HCT116 (cell line): ENCODE measurements at regions not wholly inside any gene's neighbourhood (a gene's known extent, or its start where the extent isn't known, plus 50 kb on each side); places are given as distances from the start of the nearest gene placed in this dataset.

Source experiments
- ATAC-seq: fragments of 200-7000 bp; cut with Tn5 transposase; 2 replicates; pipeline ENCODE4 v1.9.1; 2020; ENCODE audit warnings: mild to moderate bottlenecking, moderate library complexity
- BruUV-seq: library from RNA; stranded (reverse); fragments of 400-500 nt; replicated peaks from 2 replicates; lab custom pipeline; 2021; lab: Mats Ljungman, UMichigan
- CTCF ChIA-PET: fragments of 300-600 bp; sonication (Branson Sonifier 250); formaldehyde crosslinking; loops from one replicate; lab custom pipeline; 2021; ENCODE audit warnings: antibody characterized with exemption; lab: Charles Lee
- POLR2A ChIA-PET: fragments of 300-600, 350-600 bp; sonication (Branson Sonifier 250); formaldehyde crosslinking; loops from one replicate; lab custom pipeline; 2021; ENCODE audit warnings: antibody characterized with exemption; lab: Charles Lee
- RAD21 ChIA-PET, 2 experiments: fragments of 300-600 bp; sonication (Branson Sonifier 250); formaldehyde crosslinking; loops; one replicate each; lab custom pipeline; 2023; ENCODE audit warnings: low total read pairs in 2 of 2; ENCODE audit not compliant: uncharacterized antibody in 2 of 2, unreplicated experiment in 2 of 2, low non-redundant PET in 1 of 2; lab: Charles Lee
- DNase-seq: peaks from one replicate; pipeline ENCODE4 v3.0.0-alpha.2; 2010; ENCODE audit warnings: low read depth, low spot score
- H2AFZ ChIP-seq: fragments of 200-600 bp; shearing (Covaris generic), sonication (generic); 2 replicates; pipeline ENCODE4 v1.6.1; 2017; ENCODE audit warnings: low read depth, mixed run types, mixed read lengths, antibody characterized with exemption, low read length; ENCODE audit not compliant: poor library complexity, severe bottlenecking
- H3K27ac ChIP-seq: 2 replicates; pipeline ENCODE4 v1.5.1; 2012; ENCODE audit warnings: low read depth, low read length
- H3K27me3 ChIP-seq: fragments of 200-600 bp; sonication (generic); 2 replicates; pipeline ENCODE4 v1.6.1; 2016; ENCODE audit warnings: mixed run types, low read length, mixed read lengths; ENCODE audit not compliant: insufficient read depth
- H3K36me3 ChIP-seq, 2 experiments: fragments of 200-500 bp in 1 of 2; fragments of 200-600 bp in 1 of 2; sonication (Bioruptor generic) in 1 of 2; sonication (generic) in 1 of 2; 2 replicates each; pipeline versions ENCODE4 v1.5.1 to v1.6.1; 2014 to 2016; ENCODE audit warnings: low read length in 2 of 2, inconsistent platforms in 1 of 2, mixed read lengths in 1 of 2, mixed run types in 1 of 2; ENCODE audit not compliant: insufficient read depth in 2 of 2, control insufficient read depth in 1 of 2
- H3K4me1 ChIP-seq, 2 experiments: fragments of 200-600 bp in 1 of 2; sonication (generic) in 1 of 2; 2 replicates each; pipeline versions ENCODE4 v1.5.1 to v1.6.1; 2012 to 2017; ENCODE audit warnings: low read length in 2 of 2, inconsistent platforms in 1 of 2, mild to moderate bottlenecking in 1 of 2, mixed read lengths in 1 of 2, mixed run types in 1 of 2, moderate library complexity in 1 of 2; ENCODE audit not compliant: insufficient read depth in 2 of 2, control insufficient read depth in 1 of 2
- H3K4me2 ChIP-seq: fragments of 200-600 bp; sonication (generic); 2 replicates; pipeline ENCODE4 v1.6.1; 2017; ENCODE audit warnings: mixed run types, low read length, mixed read lengths
- H3K4me3 ChIP-seq, 2 experiments: fragments of 200-600 bp in 1 of 2; sonication (generic) in 1 of 2; replicated peaks in 1 of 2; 2 replicates each; pipeline ENCODE4 v1.5.1; 2011 to 2016; ENCODE audit warnings: low read length in 2 of 2, control low read depth in 1 of 2, low read depth in 1 of 2, mild to moderate bottlenecking in 1 of 2, mixed read lengths in 1 of 2, mixed run types in 1 of 2
- H3K79me2 ChIP-seq: fragments of 200-600 bp; sonication (generic); 2 replicates; pipeline ENCODE4 v1.6.1; 2017; ENCODE audit warnings: mild to moderate bottlenecking, mixed run types, low read length, moderate library complexity, mixed read lengths; ENCODE audit not compliant: insufficient read depth
- H3K9ac ChIP-seq: fragments of 200-600 bp; sonication (generic); 2 replicates; pipeline ENCODE4 v1.6.1; 2016; ENCODE audit warnings: low read length, mixed read lengths
- H3K9me2 ChIP-seq: fragments of 200-600 bp; sonication (generic), shearing (Covaris generic); 2 replicates; pipeline ENCODE4 v1.6.1; 2017; ENCODE audit warnings: mixed run types, mild to moderate bottlenecking, moderate library complexity; ENCODE audit not compliant: insufficient read depth
- H3K9me3 ChIP-seq, 2 experiments: fragments of 200-500 bp in 1 of 2; fragments of 200-600 bp in 1 of 2; sonication (Bioruptor generic) in 1 of 2; sonication (generic) in 1 of 2; 2 replicates each; pipeline ENCODE4 v1.6.1; 2014 to 2017; ENCODE audit warnings: low read length in 2 of 2, mixed read lengths in 2 of 2, inconsistent platforms in 1 of 2, low read depth in 1 of 2, mild to moderate bottlenecking in 1 of 2, mixed run types in 1 of 2, moderate library complexity in 1 of 2; ENCODE audit not compliant: control insufficient read depth in 1 of 2, insufficient read depth in 1 of 2
- H4K20me1 ChIP-seq: fragments of 200-600 bp; sonication (generic), shearing (Covaris generic); 2 replicates; pipeline ENCODE4 v1.6.1; 2017; ENCODE audit warnings: mixed run types, mild to moderate bottlenecking, moderate library complexity; ENCODE audit not compliant: insufficient read depth
- CEBPB ChIP-seq: IDR thresholded peaks from 2 replicates; pipeline ENCODE4 v1.6.1; 2012; ENCODE audit warnings: low read depth
- EGR1 ChIP-seq: IDR thresholded peaks from 2 replicates; pipeline ENCODE4 v1.6.1; 2012; ENCODE audit warnings: low read depth
- ELF1 ChIP-seq: IDR thresholded peaks from 2 replicates; pipeline ENCODE4 v1.6.1; 2012; ENCODE audit warnings: low read depth, borderline replicate concordance
- FOSL1 ChIP-seq: IDR thresholded peaks from 2 replicates; pipeline ENCODE4 v1.6.1; 2012; ENCODE audit warnings: low read depth
- JUND ChIP-seq: IDR thresholded peaks from 2 replicates; pipeline ENCODE4 v1.6.1; 2012
- MAX ChIP-seq: IDR thresholded peaks from 2 replicates; pipeline ENCODE4 v1.6.1; 2012
- POLR2A ChIP-seq: IDR thresholded peaks from 2 replicates; pipeline ENCODE4 v1.7.0; 2011; ENCODE audit warnings: borderline replicate concordance; ENCODE audit not compliant: insufficient read depth, insufficient read length; ENCODE audit errors: extremely low read depth
- POLR2AphosphoS5 ChIP-seq: IDR thresholded peaks from 2 replicates; pipeline ENCODE4 v1.6.1; 2011; ENCODE audit warnings: mild to moderate bottlenecking, low read depth, low read length, moderate library complexity
- REST ChIP-seq: IDR thresholded peaks from 2 replicates; pipeline ENCODE4 v1.6.1; 2012; ENCODE audit warnings: low read depth
- SP1 ChIP-seq: IDR thresholded peaks from 2 replicates; pipeline ENCODE4 v1.6.1; 2012; ENCODE audit warnings: low read depth
- SRF ChIP-seq: IDR thresholded peaks from 2 replicates; pipeline ENCODE4 v1.6.1; 2012; ENCODE audit warnings: low read depth
- TCF7L2 ChIP-seq: IDR thresholded peaks from 2 replicates; pipeline ENCODE4 v1.7.0; 2011; ENCODE audit warnings: borderline replicate concordance, inconsistent platforms; ENCODE audit not compliant: insufficient read depth, insufficient read length; ENCODE audit errors: extremely low read depth
- ZFX ChIP-seq: fragments of 450-650 bp; IDR thresholded peaks from 2 replicates; pipeline ENCODE4 v1.6.1; 2017
- ZNF274 ChIP-seq: fragments of 200-500 bp; sonication (Bioruptor generic); IDR thresholded peaks from 2 replicates; pipeline ENCODE4 v1.6.1; 2014; ENCODE audit warnings: mild to moderate bottlenecking, low read depth, low read length, inconsistent platforms
- intact Hi-C: fragments of 100-400 bp; cut with micrococcal nuclease; formaldehyde crosslinking; loops from 2 replicates; pipeline ENCODE4 v1.10.0; 2022

- peak overlapping the region; percentile 26; the same call in 1 of the 2 replicates for H3K4me2 ChIP-seq
- intact Hi-C loops, result no loop called here
- H3K4me1 ChIP-seq, result peaks cover 3 to 7% of the 10 kb centered on the region in 2 experiments; a peak in 3 of 4 replicates
- ChIA-PET RAD21 (no interaction called here), CTCF (no interaction called here), POLR2A (no interaction called here)
- ATAC-seq, result no peak
- H3K4me3 ChIP-seq, result no peak overlapping the region
- H3K27ac ChIP-seq, result no peak overlapping the region
- H3K36me3 ChIP-seq, result no peaks in the 10 kb centered on the region
- H3K9me2 ChIP-seq, result no peaks in the 10 kb centered on the region
- no TSS peak for BruUV-seq
- no peak for DNase-seq
- H3K79me2 ChIP-seq, result no peaks in the 10 kb centered on the region
- H3K9ac ChIP-seq, result no peak overlapping the region
- no peak overlapping the region for H2AFZ ChIP-seq
- no peaks in the 10 kb centered on the region for H3K27me3 ChIP-seq
- H3K9me3 ChIP-seq, result no peaks in the 10 kb centered on the region
- TF ChIP-seq TCF7L2 (no peak), SP1 (no peak), POLR2A (no peak), JUND (no peak), ZFX (no peak), POLR2AphosphoS5 (no peak)
- H4K20me1 ChIP-seq, result no peaks in the 10 kb centered on the region
These were observed 430.7 kb upstream of the CBLB start for GRCh38 chr3:106299300-106300098.

- H3K27me3 ChIP-seq, result no peaks in the 10 kb centered on the region
- no peaks in the 10 kb centered on the region for H3K36me3 ChIP-seq
- ATAC-seq, result no peak
- no peaks in the 10 kb centered on the region for H3K79me2 ChIP-seq
- ChIA-PET RAD21 (no interaction called here), CTCF (no interaction called here), POLR2A (no interaction called here)
- H3K9me3 ChIP-seq, result no peaks in the 10 kb centered on the region
- peaks cover 3 to 7% of the 10 kb centered on the region in 2 experiments; a peak in 3 of 4 replicates for H3K4me1 ChIP-seq
- no peaks in the 10 kb centered on the region for H4K20me1 ChIP-seq
- no peak overlapping the region for H3K9ac ChIP-seq
- no peak overlapping the region for H3K27ac ChIP-seq
- no peak for DNase-seq
- no TSS peak for BruUV-seq
- H2AFZ ChIP-seq, result no peak overlapping the region
- H3K9me2 ChIP-seq, result no peaks in the 10 kb centered on the region
- intact Hi-C loops, result no loop called here
- H3K4me2 ChIP-seq, result no peak overlapping the region
- no peak overlapping the region for H3K4me3 ChIP-seq
- TF ChIP-seq CEBPB (no peak), EGR1 (no peak), SRF (no peak), ELF1 (no peak), SP1 (no peak), ZNF274 (no peak), FOSL1 (no peak), REST (no peak), MAX (no peak)
These were observed 433.8 kb upstream of the CBLB start for GRCh38 chr3:106302451-106303221.
